B cell (primary cell): ENCODE measurements at regions not wholly inside any gene's neighbourhood (a gene's known extent, or its start where the extent isn't known, plus 50 kb on each side); places are given as distances from the start of the nearest gene placed in this dataset.

Source experiments
- ATAC-seq: fragments of 200-7000 bp; cut with Tn5 transposase; one replicate; pipeline ENCODE4 v1.10.0; 2021; ENCODE audit warnings: low read depth, mild to moderate bottlenecking, moderate number of reproducible peaks, moderate library complexity
- CTCF ChIA-PET: fragments of 350-600 bp; sonication (Branson Sonifier 250); formaldehyde crosslinking; loops from one replicate; lab custom pipeline; 2021; ENCODE audit warnings: antibody characterized with exemption, inconsistent platforms; lab: Charles Lee
- POLR2A ChIA-PET: fragments of 350-600 bp; sonication (Branson Sonifier 250); formaldehyde crosslinking; loops from one replicate; lab custom pipeline; 2021; ENCODE audit warnings: antibody characterized with exemption; lab: Charles Lee
- DNase-seq: peaks from one replicate; pipeline ENCODE4 v3.0.0; 2013
- H2AFZ ChIP-seq: 2 replicates; pipeline ENCODE4 v1.6.1; 2012; ENCODE audit warnings: mild to moderate bottlenecking, low read depth, low read length; ENCODE audit not compliant: insufficient read depth, poor library complexity, severe bottlenecking
- H3K27ac ChIP-seq, 2 donors: 1 replicate in 1 of 2; 2 replicates in 1 of 2; pipeline ENCODE4 v1.5.1; 2012 to 2013; ENCODE audit warnings: low read length in 2 of 2, mild to moderate bottlenecking in 2 of 2, moderate library complexity in 1 of 2
- H3K27me3 ChIP-seq, 4 experiments: fragments of 200-600 bp in 1 of 4; sonication (generic) in 1 of 4; replicated peaks in 1 of 4; 1 replicate in 2 of 4; 2 replicates in 2 of 4; pipeline versions ENCODE4 v1.6.1 to v1.7.0; 2013 to 2016; ENCODE audit warnings: low read length in 3 of 4, mild to moderate bottlenecking in 2 of 4, mixed read lengths in 1 of 4, moderate library complexity in 1 of 4; ENCODE audit not compliant: insufficient read depth in 4 of 4, control insufficient read depth in 3 of 4; ENCODE audit errors: control extremely low read depth in 1 of 4
- H3K36me3 ChIP-seq, 2 experiments: replicated peaks in 1 of 2; 1 replicate in 1 of 2; 2 replicates in 1 of 2; pipeline versions ENCODE4 v1.6.1 to v1.7.1; 2013; ENCODE audit warnings: low read length in 1 of 2; ENCODE audit not compliant: insufficient read depth in 2 of 2, control insufficient read depth in 1 of 2; ENCODE audit errors: control extremely low read depth in 1 of 2, extremely low read depth in 1 of 2
- H3K4me1 ChIP-seq, 2 donors: fragments of 200-600 bp in 1 of 2; sonication (generic) in 1 of 2; 1 replicate in 1 of 2; 2 replicates in 1 of 2; pipeline versions ENCODE4 v1.5.1 to v1.6.1; 2013 to 2017; ENCODE audit warnings: low read length in 2 of 2; ENCODE audit not compliant: control insufficient read depth in 2 of 2, insufficient read depth in 2 of 2
- H3K4me2 ChIP-seq: replicated peaks from 2 replicates; pipeline ENCODE3; 2012; ENCODE audit warnings: mild to moderate bottlenecking, low read depth, low read length; ENCODE audit not compliant: poor library complexity, severe bottlenecking
- H3K4me3 ChIP-seq, 5 experiments: fragments of 200-600 bp in 1 of 5; sonication (generic) in 1 of 5; 1 replicate in 3 of 5; 2 replicates in 2 of 5; pipeline versions ENCODE4 v1.5.1 to v1.7.0; 2011 to 2016; ENCODE audit warnings: low read length in 4 of 5, mild to moderate bottlenecking in 4 of 5, low read depth in 2 of 5, control low read depth in 1 of 5, moderate library complexity in 1 of 5; ENCODE audit not compliant: insufficient read depth in 1 of 5; ENCODE audit errors: control extremely low read depth in 1 of 5, extremely low read depth in 1 of 5
- H3K79me2 ChIP-seq: fragments of 200-600 bp; sonication (generic); one replicate; pipeline ENCODE4 v1.6.0; 2016; ENCODE audit warnings: low read length; ENCODE audit not compliant: control insufficient read depth, insufficient read depth
- H3K9ac ChIP-seq: fragments of 200-600 bp; sonication (generic); 2 replicates; pipeline ENCODE4 v1.6.1; 2017; ENCODE audit warnings: mild to moderate bottlenecking, low read length, moderate library complexity
- H3K9me3 ChIP-seq, 3 donors: one replicate each; pipeline versions ENCODE4 v1.6.1 to v1.7.1; 2013; ENCODE audit warnings: low read length in 2 of 3; ENCODE audit not compliant: control insufficient read depth in 2 of 3, insufficient read depth in 1 of 3; ENCODE audit errors: control extremely low read depth in 1 of 3
- H4K20me1 ChIP-seq: 2 replicates; pipeline ENCODE4 v1.6.0; 2012; ENCODE audit warnings: mild to moderate bottlenecking, low read length; ENCODE audit not compliant: insufficient read depth, control insufficient read depth, poor library complexity, severe bottlenecking
- H3K27ac Mint-ChIP-seq: one replicate; pipeline ENCODE4 v1.8.0; 2021; ENCODE audit warnings: mixed read lengths
- H3K27me3 Mint-ChIP-seq: one replicate; pipeline ENCODE4 v1.8.0; 2021; ENCODE audit warnings: mixed read lengths
- H3K4me1 Mint-ChIP-seq: one replicate; pipeline ENCODE4 v1.8.0; 2021; ENCODE audit warnings: mixed read lengths
- H3K4me3 Mint-ChIP-seq: one replicate; pipeline ENCODE4 v1.8.0; 2021; ENCODE audit warnings: mixed read lengths
- H3K9me3 Mint-ChIP-seq: one replicate; pipeline ENCODE4 v1.8.0; 2022; ENCODE audit warnings: mixed read lengths; ENCODE audit not compliant: insufficient read depth
- EZH2 ChIP-seq: IDR thresholded peaks from 2 replicates; pipeline ENCODE4 v1.6.1; 2012; ENCODE audit warnings: borderline replicate concordance, low read depth, mild to moderate bottlenecking, moderate library complexity, low read length; ENCODE audit not compliant: insufficient read depth, poor library complexity, severe bottlenecking
- WGBS: methylation state at CpG from one replicate; pipeline ENCODE4 v1.1.5; 2013; ENCODE audit warnings: missing lambda C conversion rate; ENCODE audit not compliant: insufficient coverage; 5-methylcytosine and 5-hydroxymethylcytosine counted together
- intact Hi-C: fragments of 100-400 bp; cut with micrococcal nuclease; formaldehyde crosslinking; loops from one replicate; pipeline ENCODE4 v1.10.0; 2022
- TF ChIP-seq, protein P1 (sequence below): fragments of 200-600 bp; IDR thresholded peaks from one replicate; pipeline ENCODE4 v1.8.0; 2022; ENCODE audit warnings: antibody characterized with exemption, mild to moderate bottlenecking

DNA sequence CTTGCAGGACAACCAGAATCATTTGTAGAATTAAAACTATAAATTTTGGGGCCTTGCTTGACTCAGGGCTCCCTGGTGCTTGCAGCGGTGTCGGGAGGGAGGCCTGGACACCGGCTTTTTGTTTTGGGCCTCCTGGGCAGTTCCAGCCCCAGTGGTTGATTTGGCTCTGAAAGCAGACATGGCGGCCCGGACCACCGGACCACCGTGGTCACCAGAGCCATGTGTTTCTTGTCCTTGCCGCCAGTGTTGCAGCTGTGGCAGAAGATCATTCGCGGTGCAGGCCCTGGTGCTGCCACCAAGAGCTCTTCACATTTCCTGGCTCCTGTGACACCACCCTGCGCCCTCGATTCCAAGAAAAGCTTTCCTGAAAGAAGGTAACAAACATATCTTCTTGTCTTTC, 484.8 kb downstream of the BRINP3 start:
- H3K4me2 ChIP-seq, result no peak overlapping the region
- H3K27me3 ChIP-seq, result no peaks in the 10 kb centered on the region
- DNase-seq, result no peak
- no peak overlapping the region for H3K27ac Mint-ChIP-seq
- no peak overlapping the region for H3K4me3 ChIP-seq
- no peak for ATAC-seq
- H3K4me1 Mint-ChIP-seq, result no peaks in the 10 kb centered on the region
- peaks cover 13% of the 10 kb centered on the region for H3K9me3 Mint-ChIP-seq
- over 99% methylated on average over 10 of the region's 12 CpGs for WGBS
- CTCF ChIA-PET, result no interaction called here
- peaks cover 0 to 5% (median 2%) of the 10 kb centered on the region in 3 donors for H3K9me3 ChIP-seq
- no peak overlapping the region for H3K27ac ChIP-seq
- H3K4me3 Mint-ChIP-seq, result no peak overlapping the region
- no peak overlapping the region for H2AFZ ChIP-seq
- TF ChIP-seq, protein P1, sequence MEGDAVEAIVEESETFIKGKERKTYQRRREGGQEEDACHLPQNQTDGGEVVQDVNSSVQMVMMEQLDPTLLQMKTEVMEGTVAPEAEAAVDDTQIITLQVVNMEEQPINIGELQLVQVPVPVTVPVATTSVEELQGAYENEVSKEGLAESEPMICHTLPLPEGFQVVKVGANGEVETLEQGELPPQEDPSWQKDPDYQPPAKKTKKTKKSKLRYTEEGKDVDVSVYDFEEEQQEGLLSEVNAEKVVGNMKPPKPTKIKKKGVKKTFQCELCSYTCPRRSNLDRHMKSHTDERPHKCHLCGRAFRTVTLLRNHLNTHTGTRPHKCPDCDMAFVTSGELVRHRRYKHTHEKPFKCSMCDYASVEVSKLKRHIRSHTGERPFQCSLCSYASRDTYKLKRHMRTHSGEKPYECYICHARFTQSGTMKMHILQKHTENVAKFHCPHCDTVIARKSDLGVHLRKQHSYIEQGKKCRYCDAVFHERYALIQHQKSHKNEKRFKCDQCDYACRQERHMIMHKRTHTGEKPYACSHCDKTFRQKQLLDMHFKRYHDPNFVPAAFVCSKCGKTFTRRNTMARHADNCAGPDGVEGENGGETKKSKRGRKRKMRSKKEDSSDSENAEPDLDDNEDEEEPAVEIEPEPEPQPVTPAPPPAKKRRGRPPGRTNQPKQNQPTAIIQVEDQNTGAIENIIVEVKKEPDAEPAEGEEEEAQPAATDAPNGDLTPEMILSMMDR, result no peak
- TF ChIP-seq EZH2, result no peak
- H3K27me3 Mint-ChIP-seq, result no peaks in the 10 kb centered on the region
- no peaks in the 10 kb centered on the region for H4K20me1 ChIP-seq
- intact Hi-C loops, result no loop called here
- H3K4me1 ChIP-seq, result no peaks in the 10 kb centered on the region
- no peaks in the 10 kb centered on the region for H3K36me3 ChIP-seq
- H3K9ac ChIP-seq, result no peak overlapping the region
- no peaks in the 10 kb centered on the region for H3K79me2 ChIP-seq
- POLR2A ChIA-PET, result no interaction called here

GRCh38 chr1:190000365-190000872, 477.2 kb downstream of the BRINP3 start:
- H3K4me3 ChIP-seq, result no peak overlapping the region
- peaks cover 2% of the 10 kb centered on the region for H3K9me3 Mint-ChIP-seq
- DNase-seq (no peak), ATAC-seq (no peak)
- no peaks in the 10 kb centered on the region for H3K79me2 ChIP-seq
- no peak overlapping the region for H3K4me2 ChIP-seq
- H3K27me3 Mint-ChIP-seq, result no peaks in the 10 kb centered on the region
- H4K20me1 ChIP-seq, result no peaks in the 10 kb centered on the region
- H3K4me3 Mint-ChIP-seq, result no peak overlapping the region
- 56% methylated on average over 1 of the region's 3 CpGs for WGBS
- no peaks in the 10 kb centered on the region for H3K4me1 Mint-ChIP-seq
- no peak overlapping the region for H3K27ac Mint-ChIP-seq
- H3K4me1 ChIP-seq, result no peaks in the 10 kb centered on the region
- no peak overlapping the region for H3K27ac ChIP-seq
- no peaks in the 10 kb centered on the region for H3K27me3 ChIP-seq
- no peak overlapping the region for H3K9ac ChIP-seq
- intact Hi-C loops, result no loop called here
- ChIA-PET POLR2A (no interaction called here), CTCF (no interaction called here)
- no peak overlapping the region for H2AFZ ChIP-seq
- TF ChIP-seq EZH2, result no peak
- TF ChIP-seq, protein P1, result no peak
- H3K9me3 ChIP-seq, result no peaks in the 10 kb centered on the region
- no peaks in the 10 kb centered on the region for H3K36me3 ChIP-seq
